MV-4-11 (cell line): ENCODE measurements at regions not wholly inside any gene's neighbourhood (a gene's known extent, or its start where the extent isn't known, plus 50 kb on each side); places are given as distances from the start of the nearest gene placed in this dataset.
"Not testable (repeated sequence)": the region's sequence is repeated elsewhere in the genome, so short reads cannot be mapped to it uniquely, and the experiment has no call there.

ENCODE experiments used
- DNase-seq: peaks from one replicate; lab custom pipeline; 2025; lab: John Stamatoyannopoulos, UW

DNA sequence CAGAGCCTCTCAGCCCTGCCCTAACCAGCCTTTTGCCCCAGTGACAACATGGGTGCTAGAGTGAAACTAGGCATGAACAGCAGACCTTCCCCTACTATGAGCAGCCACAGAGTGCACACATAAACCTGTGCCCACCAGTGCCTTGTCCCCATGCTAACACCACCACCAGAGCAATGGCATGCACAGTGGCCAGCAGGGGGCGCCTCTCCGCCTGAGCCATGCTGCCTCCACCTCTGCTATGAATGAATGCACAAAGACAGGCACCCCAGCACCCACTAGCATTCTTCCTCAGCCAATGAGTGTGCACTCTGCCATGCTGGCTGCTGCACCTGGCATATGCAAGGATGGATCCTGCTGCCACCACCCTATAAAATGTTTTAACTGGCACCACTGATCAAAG lies 286.9 kb upstream of the FGF16 start:
- no peak for DNase-seq

DNA sequence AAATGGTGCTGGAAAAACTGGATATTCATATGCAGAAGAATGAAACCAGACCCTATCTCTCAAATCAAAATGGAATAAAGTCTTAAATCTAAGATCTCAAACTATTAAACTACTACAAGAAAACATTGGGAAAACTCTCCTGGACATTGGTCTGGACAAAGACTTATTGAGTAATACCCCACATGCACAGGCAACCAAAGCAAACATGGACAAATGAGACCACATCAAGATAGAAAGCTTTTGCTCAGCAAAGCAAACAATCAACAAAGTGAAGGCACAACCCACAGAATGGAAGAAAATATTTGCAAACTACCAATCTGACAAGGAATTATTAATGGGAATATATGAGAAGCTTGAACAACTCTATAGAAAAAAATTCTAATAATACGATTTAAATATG lies 284.4 kb upstream of the FGF16 start:
- no peak for DNase-seq

DNA sequence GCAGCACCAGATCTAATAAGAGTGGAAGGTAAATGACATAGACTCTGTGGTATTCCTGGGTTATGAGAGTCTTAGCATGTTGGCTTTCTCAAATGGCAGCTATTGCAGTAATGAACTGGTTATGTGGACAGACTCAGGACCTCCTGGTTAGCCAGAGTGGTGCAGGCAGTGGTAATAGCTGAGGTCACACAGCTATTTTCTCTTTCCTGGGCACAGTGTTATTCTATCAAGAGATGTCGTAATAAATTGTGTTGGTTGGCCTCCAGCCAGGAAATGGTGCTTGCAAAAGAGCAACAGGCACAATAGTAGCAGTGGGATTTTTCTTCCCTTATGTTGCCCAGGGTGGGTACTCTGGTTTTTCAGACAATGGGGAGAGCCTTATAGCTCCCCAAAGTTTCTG lies 279.2 kb upstream of the FGF16 start:
- DNase-seq = peak; percentile 58

DNA sequence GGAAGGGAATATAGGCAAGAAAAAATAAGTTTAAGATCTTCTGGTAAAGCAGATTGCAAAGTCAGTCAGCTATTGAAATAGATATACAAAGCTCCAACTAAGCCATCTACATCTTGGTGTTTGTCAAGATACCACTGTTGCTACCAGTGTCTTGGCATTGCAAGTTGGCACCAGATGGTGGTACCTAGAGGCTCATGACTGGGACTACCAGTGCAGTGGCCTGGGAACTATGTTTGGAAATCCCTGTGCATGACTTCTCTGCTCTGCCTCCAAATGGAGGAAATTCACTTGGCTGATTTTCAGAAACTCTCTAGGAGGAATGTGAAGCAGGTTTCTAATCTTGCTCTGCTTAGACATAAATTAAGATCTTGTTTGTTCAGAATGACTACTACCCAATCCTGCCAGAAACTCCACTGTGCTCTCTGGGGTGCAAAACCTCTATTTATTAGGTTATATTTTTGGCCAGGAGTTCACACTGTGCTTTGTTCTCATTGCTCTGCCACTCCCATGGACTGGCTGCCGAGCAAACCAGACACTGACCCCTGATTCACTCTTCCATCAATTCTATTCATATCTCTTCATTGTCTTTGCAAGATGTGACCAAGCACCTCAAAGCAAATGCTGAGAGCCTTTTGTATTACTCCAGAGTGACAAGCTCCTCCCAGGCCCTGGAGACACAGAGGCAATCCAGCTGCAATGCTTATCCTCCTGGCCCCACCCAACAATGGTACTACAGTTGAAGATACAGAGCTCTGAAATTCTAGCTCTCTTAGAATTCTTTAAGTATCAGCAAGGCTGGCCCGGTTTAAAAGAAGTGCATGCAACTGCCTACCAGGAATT lies 272.3 kb upstream of the FGF16 start:
- DNase-seq = no peak

DNA sequence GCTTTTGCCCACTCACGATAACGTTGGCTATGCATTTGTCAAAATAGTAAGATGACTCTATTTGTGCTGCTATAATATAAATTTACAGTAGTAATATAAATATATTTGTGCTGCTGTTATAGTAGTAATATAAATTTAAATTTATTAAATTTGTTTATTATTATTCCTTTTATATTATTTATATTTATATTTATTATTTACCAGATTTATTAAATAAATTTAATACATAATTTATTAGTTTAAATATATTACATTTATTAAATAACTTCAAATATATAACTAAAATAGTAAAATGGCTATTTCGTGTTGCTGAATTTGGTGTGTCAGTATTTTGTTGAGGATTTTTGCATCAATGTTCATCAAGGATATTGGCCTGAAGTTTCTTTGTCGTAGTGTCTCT lies 246.5 kb upstream of the FGF16 start:
- no peak for DNase-seq

DNA sequence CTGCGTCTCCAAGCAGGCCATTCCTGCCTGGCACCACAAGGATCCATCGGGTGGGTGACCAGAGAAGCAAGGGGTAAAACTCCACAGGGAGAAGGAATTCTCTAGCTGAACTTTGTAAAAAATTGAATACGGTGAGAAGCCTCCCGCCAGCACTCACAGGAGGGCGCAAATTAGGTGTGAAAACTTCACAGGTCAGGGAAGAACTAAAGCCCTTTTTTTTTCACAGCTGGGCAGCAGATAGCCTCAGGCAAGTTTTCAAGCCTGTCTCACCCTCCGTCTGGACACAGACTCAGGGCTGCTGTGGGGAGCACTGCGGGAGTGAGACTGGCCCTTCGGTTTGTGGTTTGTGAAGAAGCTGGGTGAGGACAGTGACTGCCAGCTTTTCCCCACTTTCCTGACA lies 224.1 kb upstream of the FGF16 start:
- no peak for DNase-seq

DNA sequence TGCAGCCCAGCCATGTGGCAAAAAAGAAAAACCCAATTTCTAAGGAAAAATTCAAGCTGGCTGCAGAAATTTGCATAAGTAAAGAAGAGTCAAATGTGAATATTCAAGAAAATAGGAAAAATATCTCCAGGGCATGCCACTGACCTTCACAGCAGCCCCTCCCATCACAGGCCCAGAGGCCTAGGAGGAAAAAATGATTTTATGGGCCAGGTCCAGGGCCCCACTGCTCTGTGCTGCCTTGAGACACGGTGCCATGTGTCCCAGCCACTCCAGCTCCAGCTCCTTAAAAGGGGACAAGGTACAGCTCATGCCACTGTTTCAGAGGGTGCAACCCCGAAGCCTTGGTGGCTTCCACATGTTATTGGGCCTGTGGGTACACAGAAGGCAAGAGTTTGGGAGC lies 182.7 kb upstream of the FGF16 start:
- no peak for DNase-seq

DNA sequence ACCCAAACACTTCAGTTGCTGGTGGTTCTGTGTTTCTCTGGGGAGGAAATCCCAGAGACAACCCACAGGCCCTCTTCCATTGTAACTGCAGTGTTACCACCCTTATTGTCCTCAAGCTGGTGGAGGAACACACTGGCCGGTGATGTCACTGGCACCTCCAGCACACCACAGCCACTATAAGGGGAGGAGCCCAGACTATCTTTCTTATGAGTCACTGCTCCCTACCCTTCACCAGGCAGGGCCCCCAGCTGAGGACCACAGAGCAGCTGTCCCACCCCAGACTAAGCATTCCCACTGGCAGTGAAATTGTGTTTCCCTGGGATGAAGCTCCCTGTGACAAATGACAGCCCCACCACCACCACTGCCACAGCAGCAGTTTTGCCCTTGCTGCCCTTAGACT lies 171.8 kb upstream of the FGF16 start:
- no peak for DNase-seq

DNA sequence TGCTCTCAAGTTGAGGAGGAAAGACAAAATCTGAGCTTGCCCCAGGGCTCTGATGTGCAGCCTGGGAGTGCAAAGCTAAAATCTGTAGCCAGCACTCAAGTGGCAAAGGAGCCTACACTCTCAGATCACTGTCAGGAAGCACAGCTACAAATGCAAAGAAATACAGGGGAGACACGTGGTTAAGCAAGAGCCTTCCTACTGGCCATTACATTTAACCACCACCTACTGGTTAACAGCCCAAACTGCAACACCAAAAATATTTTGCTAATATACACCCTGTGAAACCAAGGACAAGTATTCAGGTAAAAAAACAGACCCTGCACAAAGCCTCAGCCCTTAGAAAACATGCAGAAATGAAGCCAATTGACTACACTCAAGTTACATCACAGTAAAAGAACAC lies 170.4 kb upstream of the FGF16 start:
- DNase-seq = no peak

DNA sequence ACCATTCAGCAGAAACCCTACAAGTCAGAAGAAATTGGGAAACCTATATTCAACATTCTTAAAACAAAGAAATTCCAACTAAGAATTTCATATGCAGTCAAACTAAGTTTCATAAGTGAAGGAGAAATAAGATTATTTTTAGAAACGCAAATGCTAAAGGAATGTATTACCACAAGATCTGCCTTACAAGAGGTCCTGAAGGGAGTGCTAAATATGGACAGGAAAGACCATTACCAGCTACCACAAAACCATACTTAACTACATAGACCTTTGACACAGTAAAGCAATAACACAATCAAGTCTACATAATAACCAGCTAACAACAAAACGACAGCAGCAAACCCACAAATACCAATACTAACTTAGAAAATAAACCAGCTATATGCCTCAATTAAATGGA lies 169.3 kb upstream of the FGF16 start:
- DNase-seq = no peak

DNA sequence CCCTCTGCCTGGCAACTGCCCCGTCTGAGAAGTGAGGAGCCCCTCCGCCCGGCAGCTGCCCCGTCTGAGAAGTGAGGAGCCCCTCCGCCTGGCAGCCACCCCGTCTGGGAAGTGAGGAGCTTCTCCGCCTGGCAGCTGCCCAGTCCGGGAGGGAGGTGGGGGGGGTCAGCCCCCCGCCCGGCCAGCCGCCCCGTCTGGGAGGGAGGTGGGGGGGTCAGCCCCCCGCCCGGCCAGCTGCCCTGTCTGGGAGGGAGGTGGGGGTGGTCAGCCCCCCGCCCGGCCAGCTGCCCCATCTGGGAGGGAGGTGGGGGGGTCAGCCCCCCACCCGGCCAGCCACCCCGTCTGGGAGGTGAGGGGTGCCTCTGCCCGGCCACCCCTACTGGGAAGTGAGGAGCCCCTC lies 167.8 kb upstream of the FGF16 start:
- DNase-seq = not testable (repeated sequence)

DNA sequence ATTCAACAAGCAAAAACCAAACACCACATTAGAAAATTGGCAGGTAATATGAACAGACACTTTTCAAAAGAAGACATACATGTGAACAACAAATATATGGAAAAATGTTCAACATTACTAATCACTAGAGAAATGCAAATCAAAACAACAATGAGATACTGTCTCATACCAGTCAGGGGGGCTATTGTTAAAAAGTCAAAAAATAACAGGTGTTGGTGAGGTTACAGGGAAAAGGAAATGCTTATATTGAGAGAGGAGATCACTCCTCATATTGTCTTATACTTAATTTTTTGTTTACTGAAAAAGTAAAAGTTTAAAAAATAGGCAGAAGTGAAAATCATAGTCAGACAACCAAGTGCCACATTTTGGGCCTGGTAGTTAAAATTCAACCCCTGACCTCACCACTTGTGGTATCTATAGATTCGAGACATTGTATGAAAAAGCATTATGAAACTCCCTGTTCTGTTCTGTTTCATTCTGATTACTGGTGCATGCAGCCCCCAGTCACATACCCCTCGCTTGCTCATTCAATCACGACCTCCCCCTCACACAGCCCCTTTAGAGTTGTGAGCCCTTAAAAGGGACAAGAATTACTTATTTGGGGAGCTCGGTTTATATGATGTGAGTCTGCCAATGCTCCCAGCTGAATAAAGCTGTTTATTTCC lies 153.7 kb upstream of the FGF16 start:
- no peak for DNase-seq

DNA sequence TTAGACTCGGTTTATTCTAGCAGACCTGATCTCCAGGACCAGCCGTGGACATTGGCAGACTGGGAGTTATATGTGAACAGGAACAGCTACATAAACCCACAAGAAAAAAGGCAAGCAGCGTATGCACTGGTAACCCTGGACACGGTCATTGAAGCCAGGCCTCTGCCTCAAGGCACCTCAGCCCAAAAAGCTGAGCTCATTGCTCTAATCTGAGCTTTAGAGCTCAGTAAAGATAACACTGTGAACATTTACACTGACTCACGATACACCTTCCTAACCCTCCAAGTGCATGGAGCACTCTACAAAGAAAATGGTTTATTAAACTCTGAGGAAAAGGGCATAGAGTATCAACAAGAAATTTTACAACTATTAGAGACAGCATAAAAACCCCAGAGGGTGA lies 148.9 kb upstream of the FGF16 start:
- no peak for DNase-seq

DNA sequence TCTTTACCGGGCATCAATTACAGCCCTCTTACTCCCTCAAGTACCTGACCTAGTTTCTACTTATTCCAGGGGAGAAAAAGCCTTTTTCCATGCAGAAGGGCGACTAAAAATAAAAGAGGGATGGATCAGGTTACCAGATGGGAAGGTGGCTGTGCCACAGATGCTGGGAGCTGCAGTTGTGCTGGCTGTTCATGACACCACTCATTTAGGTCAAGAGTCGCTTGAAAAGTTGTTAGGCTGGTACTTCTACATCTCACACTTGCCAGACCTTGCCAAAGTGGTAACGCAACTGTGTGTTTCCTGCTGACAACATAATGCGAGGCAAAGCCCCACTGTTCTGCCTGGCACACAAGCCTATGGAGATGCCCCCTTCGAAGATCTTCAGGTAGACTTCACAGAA lies 148.4 kb upstream of the FGF16 start:
- DNase-seq = no peak

DNA sequence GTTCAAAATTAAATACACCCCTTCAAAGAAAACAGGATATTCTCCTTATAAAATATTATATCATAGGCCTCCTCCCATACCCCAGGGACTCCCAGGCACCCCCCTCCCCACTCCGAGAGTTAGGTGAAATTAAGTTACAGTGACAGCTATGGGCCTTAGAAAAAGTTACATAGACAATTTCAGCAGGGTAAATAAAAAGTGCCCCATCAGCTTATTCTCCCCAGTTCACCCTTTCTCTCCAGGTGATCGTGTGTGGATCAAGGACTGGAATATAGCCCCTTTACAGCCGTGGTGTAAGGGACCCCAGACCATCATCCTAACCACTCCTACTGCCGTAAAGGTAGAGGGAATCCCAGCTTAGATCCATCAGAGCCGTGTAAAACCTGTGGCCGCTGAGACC lies 147.6 kb upstream of the FGF16 start:
- DNase-seq = no peak

DNA sequence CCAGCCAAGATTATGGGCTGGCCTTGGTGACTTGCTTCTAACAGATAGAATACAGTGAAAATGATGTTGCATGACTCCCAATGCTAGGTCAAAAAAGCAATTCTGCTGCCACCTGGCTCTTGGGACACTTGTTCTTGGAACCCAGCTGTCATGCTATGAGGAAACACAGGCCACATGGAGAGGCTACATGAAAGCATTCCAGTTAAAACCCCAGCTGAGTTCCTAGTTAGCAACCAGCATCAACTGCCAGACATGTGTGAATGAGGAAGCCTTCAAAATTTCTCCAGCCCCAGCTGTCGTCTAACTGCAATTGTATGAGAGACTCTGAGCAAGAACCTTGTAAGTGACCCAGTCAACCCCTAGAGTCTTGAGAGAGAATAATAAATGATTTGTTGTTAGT lies 105.2 kb upstream of the FGF16 start:
- DNase-seq = peak; percentile 12

DNA sequence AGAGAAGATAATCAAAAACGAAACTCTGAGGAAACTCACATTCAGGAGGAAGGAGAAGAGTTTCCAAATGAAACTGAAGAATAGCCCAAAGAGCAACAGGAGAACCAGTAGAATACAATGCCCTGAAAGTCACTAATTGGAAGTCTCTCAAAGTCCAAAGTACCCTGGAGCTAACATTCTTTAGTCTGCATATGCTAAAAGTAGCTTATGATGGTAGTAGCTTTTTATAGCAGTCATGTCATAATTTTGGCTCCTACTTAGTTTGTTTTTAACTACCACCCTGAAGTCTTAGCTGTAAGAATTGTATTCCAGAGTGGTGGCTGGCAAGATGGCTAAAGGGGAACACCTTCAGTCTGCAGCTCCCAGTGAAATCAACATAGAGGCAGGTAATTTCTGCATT lies 100.3 kb upstream of the FGF16 start:
- no peak for DNase-seq

DNA sequence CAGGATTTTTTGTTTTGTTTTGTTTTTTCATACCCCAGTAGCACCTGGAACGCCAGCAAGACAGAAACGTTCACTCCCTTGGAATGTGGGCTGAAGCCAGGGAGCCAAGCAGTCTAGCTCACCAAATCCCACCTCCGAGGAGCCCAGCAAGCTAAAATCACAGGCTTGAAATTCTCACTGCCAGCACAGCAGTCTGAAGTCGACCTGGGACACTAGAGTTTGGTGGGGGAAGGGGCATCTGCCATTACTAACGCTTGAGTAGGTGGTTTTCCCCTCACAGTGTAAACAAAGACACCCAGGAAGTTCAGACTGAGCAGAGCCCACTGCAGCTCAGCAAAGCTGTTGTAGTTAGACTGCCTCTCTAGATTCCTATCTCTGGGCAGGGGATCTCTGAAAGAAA lies 99.6 kb upstream of the FGF16 start:
- DNase-seq = no peak

DNA sequence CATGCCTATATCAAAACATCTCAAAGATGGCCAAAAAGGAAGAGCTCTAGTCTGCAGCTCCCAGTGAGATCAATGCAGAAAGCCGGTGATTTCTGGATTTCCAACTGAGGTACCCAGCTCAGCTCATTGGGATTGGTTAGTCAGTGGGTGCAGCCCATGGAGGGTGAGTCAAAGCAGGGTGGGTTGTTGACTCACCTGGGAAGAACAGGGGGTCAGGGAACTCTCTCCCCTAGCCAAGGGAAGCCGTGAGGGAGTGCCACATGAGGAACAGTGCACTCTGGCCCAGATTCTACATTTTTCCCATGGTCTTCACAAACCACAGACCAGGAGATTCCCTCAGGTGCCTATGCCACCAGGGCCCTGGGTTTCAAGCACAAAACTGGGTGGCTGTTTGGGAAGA lies 57.3 kb upstream of the FGF16 start:
- no peak for DNase-seq

DNA sequence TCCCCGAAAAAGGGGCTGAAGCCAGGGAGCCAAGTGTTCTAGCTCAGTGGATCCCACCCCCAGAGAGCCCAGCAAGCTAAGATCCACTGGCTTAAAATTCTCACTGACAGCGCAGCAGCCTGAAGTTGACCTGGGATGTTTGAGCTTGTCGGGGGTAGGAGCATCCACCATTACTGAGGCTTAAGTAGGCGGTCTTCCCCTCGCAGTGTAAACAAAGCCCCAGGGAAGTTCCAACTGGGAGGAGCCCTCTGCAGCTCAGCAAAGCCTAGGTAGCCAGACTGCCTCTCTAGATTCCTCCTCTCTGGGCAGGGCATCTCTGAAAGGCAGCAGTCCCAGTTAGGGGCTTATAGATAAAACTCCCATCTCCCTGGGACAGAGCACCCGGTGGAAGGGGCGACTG lies 56.8 kb upstream of the FGF16 start:
- not testable (repeated sequence) for DNase-seq

DNA sequence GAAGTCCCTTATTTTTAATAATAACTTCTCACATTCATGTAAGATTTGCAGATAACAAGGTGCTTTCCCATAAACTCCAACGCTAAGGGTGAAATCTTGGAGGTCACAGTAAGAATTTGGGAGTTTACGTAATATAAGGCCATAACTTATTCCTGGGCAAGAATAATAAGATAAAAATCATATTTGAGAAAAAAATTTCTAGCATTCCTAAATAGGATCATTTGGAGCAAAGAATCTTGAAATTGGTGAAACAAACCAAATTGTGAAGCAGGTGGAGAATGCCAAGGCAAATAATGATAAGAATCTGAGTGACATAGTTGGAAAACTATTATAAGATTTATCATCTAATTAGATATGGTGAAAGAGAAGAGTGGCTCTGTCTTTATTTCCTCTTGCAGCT lies 50.4 kb upstream of the FGF16 start:
- DNase-seq = no peak
